Neural cell (in vitro differentiated cells): ENCODE measurements at regions not wholly inside any gene's neighbourhood (a gene's known extent, or its start where the extent isn't known, plus 50 kb on each side); places are given as distances from the start of the nearest gene placed in this dataset.

Experiments
- CTCF ChIP-seq: fragments of 450-650 bp; IDR thresholded peaks from 2 replicates; pipeline ENCODE4 v1.5.1; 2014; ENCODE audit warnings: antibody characterized with exemption, mild to moderate bottlenecking, moderate library complexity; ENCODE audit not compliant: poor library complexity, severe bottlenecking
- EP300 ChIP-seq: fragments of 450-650 bp; conservative IDR thresholded peaks from 2 replicates; pipeline ENCODE4 v1.6.1; 2014; ENCODE audit warnings: antibody characterized with exemption, mild to moderate bottlenecking, moderate library complexity; ENCODE audit not compliant: poor library complexity, severe bottlenecking
- EZH2 ChIP-seq: fragments of 200-600, 300-800 bp; shearing (Covaris generic), sonication (generic); IDR thresholded peaks from 2 replicates; pipeline ENCODE4 v1.6.1; 2014; ENCODE audit warnings: antibody characterized with exemption, low read length, borderline replicate concordance, mild to moderate bottlenecking; ENCODE audit not compliant: insufficient read depth, poor library complexity, severe bottlenecking
- MXI1 ChIP-seq: fragments of 450-650 bp; conservative IDR thresholded peaks from 2 replicates; pipeline ENCODE4 v1.6.1; 2014; ENCODE audit warnings: antibody characterized with exemption, mild to moderate bottlenecking; ENCODE audit not compliant: poor library complexity, severe bottlenecking
- POLR2AphosphoS5 ChIP-seq: IDR thresholded peaks from 2 replicates; pipeline ENCODE4 v1.6.1; 2012
- REST ChIP-seq: IDR thresholded peaks from 2 replicates; pipeline ENCODE4 v1.6.1; 2012; ENCODE audit warnings: borderline replicate concordance
- TAF1 ChIP-seq: IDR thresholded peaks from 2 replicates; pipeline ENCODE4 v1.6.1; 2012; ENCODE audit warnings: low read depth

- TF ChIP-seq CTCF (no peak), POLR2AphosphoS5 (no peak), MXI1 (no peak), EP300 (no peak), REST (no peak), EZH2 (no peak), TAF1 (no peak)
Measured at GRCh38 chr13:61734683-61735082, 319.0 kb upstream of the PCDH20 start.
